ENCODE measurements at regions not wholly inside any gene's neighbourhood (a gene's known extent, or its start where the extent isn't known, plus 50 kb on each side); places are given as distances from the start of the nearest gene placed in this dataset.

DNA sequence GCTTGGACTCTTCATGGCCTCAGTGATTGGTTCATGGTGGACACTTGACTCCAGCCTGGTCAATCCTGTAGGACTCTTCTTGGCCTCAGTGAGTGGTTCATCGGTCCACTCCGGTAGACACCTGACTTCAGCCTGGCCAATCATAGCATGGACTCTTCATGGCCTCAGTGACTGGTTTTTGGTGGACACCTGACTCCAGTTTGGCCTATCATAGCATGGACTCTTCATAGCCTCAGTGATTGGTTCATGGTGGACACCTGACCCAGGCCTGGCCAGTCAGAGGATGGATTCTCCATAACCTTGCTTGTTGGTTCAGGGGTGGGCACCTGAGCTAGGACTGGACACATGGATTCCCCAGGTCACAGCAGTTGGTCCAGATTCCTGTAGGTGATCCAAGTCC lies 106.0 kb upstream of the ERCC6L2 start (continued):
- TF ChIP-seq, protein P1, sequence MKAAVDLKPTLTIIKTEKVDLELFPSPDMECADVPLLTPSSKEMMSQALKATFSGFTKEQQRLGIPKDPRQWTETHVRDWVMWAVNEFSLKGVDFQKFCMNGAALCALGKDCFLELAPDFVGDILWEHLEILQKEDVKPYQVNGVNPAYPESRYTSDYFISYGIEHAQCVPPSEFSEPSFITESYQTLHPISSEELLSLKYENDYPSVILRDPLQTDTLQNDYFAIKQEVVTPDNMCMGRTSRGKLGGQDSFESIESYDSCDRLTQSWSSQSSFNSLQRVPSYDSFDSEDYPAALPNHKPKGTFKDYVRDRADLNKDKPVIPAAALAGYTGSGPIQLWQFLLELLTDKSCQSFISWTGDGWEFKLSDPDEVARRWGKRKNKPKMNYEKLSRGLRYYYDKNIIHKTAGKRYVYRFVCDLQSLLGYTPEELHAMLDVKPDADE (IDR thresholded peaks at IDR 0.05) = no peak
- TF ChIP-seq, protein P2, sequence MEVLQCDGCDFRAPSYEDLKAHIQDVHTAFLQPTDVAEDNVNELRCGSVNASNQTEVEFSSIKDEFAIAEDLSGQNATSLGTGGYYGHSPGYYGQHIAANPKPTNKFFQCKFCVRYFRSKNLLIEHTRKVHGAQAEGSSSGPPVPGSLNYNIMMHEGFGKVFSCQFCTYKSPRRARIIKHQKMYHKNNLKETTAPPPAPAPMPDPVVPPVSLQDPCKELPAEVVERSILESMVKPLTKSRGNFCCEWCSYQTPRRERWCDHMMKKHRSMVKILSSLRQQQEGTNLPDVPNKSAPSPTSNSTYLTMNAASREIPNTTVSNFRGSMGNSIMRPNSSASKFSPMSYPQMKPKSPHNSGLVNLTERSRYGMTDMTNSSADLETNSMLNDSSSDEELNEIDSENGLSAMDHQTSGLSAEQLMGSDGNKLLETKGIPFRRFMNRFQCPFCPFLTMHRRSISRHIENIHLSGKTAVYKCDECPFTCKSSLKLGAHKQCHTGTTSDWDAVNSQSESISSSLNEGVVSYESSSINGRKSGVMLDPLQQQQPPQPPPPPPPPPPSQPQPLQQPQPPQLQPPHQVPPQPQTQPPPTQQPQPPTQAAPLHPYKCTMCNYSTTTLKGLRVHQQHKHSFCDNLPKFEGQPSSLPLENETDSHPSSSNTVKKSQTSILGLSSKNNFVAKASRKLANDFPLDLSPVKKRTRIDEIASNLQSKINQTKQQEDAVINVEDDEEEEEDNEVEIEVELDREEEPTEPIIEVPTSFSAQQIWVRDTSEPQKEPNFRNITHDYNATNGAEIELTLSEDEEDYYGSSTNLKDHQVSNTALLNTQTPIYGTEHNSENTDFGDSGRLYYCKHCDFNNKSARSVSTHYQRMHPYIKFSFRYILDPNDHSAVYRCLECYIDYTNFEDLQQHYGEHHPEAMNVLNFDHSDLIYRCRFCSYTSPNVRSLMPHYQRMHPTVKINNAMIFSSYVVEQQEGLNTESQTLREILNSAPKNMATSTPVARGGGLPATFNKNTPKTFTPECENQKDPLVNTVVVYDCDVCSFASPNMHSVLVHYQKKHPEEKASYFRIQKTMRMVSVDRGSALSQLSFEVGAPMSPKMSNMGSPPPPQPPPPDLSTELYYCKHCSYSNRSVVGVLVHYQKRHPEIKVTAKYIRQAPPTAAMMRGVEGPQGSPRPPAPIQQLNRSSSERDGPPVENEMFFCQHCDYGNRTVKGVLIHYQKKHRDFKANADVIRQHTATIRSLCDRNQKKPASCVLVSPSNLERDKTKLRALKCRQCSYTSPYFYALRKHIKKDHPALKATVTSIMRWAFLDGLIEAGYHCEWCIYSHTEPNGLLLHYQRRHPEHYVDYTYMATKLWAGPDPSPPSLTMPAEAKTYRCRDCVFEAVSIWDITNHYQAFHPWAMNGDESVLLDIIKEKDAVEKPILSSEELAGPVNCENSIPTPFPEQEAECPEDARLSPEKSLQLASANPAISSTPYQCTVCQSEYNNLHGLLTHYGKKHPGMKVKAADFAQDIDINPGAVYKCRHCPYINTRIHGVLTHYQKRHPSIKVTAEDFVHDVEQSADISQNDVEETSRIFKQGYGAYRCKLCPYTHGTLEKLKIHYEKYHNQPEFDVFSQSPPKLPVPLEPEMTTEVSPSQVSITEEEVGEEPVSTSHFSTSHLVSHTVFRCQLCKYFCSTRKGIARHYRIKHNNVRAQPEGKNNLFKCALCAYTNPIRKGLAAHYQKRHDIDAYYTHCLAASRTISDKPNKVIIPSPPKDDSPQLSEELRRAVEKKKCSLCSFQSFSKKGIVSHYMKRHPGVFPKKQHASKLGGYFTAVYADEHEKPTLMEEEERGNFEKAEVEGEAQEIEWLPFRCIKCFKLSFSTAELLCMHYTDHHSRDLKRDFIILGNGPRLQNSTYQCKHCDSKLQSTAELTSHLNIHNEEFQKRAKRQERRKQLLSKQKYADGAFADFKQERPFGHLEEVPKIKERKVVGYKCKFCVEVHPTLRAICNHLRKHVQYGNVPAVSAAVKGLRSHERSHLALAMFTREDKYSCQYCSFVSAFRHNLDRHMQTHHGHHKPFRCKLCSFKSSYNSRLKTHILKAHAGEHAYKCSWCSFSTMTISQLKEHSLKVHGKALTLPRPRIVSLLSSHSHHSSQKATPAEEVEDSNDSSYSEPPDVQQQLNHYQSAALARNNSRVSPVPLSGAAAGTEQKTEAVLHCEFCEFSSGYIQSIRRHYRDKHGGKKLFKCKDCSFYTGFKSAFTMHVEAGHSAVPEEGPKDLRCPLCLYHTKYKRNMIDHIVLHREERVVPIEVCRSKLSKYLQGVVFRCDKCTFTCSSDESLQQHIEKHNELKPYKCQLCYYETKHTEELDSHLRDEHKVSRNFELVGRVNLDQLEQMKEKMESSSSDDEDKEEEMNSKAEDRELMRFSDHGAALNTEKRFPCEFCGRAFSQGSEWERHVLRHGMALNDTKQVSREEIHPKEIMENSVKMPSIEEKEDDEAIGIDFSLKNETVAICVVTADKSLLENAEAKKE (CRISPR knock-in tag; IDR thresholded peaks at IDR 0.05) = no peak
- no peak for TF ChIP-seq JUNB (IDR thresholded peaks at IDR 0.05; ENCODE audit: unreplicated experiment)

DNA sequence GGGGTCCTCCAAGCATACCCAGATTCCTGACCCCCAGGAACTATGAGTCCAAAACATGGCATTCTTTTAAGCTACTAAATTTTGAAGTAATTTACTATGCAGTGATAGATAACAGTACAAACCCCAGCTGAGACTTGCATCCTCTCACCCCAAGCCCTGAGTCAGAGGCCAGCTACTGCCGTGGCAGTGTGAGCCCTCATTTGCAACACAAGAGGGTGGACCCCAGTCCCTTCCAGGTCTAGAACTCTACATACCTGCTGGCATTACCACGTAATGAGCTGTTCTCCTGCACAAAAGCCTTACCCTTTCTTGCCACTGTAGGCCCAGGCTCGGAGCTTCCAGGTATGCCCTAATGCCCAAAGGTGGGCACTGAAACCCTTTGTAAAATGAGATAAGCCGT lies 108.6 kb upstream of the ERCC6L2 start:
- no peaks in the 10 kb centered on the region for H3K36me3 Mint-ChIP-seq (ENCODE audit: low read depth)

More for the DNA sequence above, 108.6 kb upstream of the ERCC6L2 start:
- Histone ChIP-seq H3K27ac (ENCODE audit: low read depth) (no peak overlapping the region), H3K79me2 (replicated peaks; ENCODE audit: insufficient read depth) (no peaks in the 10 kb centered on the region), H3K4me1 (ENCODE audit: insufficient read depth) (peaks cover 58% of the 10 kb centered on the region), H3K27me3 (ENCODE audit: insufficient read depth) (0 out of 2 replicates have a peak, but pooled peaks cover 8% of the 10 kb centered on the region), H3K4me2 (peak overlapping the region; percentile 44), H3F3A (replicated peaks; ENCODE audit: low read depth) (peaks cover 9% of the 10 kb centered on the region; the same call in 1 of the 2 replicates), H4K20me1 (replicated peaks; ENCODE audit: insufficient read depth) (no peaks in the 10 kb centered on the region), H3K36me3 (ENCODE audit: insufficient read depth) (no peaks in the 10 kb centered on the region), H2AFZ (no peak overlapping the region), H3K4me3 (no peak overlapping the region), H3K9me2 (ENCODE audit: insufficient read depth) (no peaks in the 10 kb centered on the region; the same call in none of the 2 replicates)
- DNase-seq (ENCODE audit: low spot score) = peak; percentile 59
- peak; percentile 68 for ATAC-seq
- Mint-ChIP-seq H3K27me3 (ENCODE audit: insufficient read depth, low read depth, poor library complexity) (peaks cover 13% of the 10 kb centered on the region), H3K4me3 (no peak overlapping the region), H3K4me1 (peaks cover 60% of the 10 kb centered on the region), H3K9me3 (no peaks in the 10 kb centered on the region), H3K27ac (no peak overlapping the region)
- TF ChIP-seq CREB1 (CRISPR knock-in tag; IDR thresholded peaks at IDR 0.05; ENCODE audit: low read depth) = no peak
- TF ChIP-seq, protein P2 (CRISPR knock-in tag; IDR thresholded peaks at IDR 0.05) = 0 out of 2 replicates have a peak, but pooled peaks have one; percentile 23

All from GM23338 (cell line).